GM12878 (cell line): ENCODE measurements at regions not wholly inside any gene's neighbourhood (a gene's known extent, or its start where the extent isn't known, plus 50 kb on each side); places are given as distances from the start of the nearest gene placed in this dataset.

Experiments used
- BHLHE40 ChIP-seq, 2 experiments: fragments of 450-650 bp in 1 of 2; IDR thresholded peaks; 2 replicates each; pipeline ENCODE4 v1.6.1; 2011 to 2017; ENCODE audit warnings: low read depth in 2 of 2, borderline replicate concordance in 1 of 2, improper control_type of control experiment in 1 of 2, low read length in 1 of 2, mild to moderate bottlenecking in 1 of 2
- CBFB ChIP-seq: IDR thresholded peaks from 2 replicates; pipeline ENCODE4 v1.6.1; 2016; ENCODE audit warnings: antibody characterized with exemption, low read depth
- CTCF ChIP-seq, 3 experiments: IDR thresholded peaks in 2 of 3; conservative IDR thresholded peaks in 1 of 3; 2 replicates each; pipeline ENCODE4 v1.5.1; 2011; ENCODE audit warnings: low read depth in 3 of 3, low read length in 3 of 3, mild to moderate bottlenecking in 3 of 3, control low read depth in 2 of 3, moderate library complexity in 2 of 3, inconsistent platforms in 1 of 3, mixed read lengths in 1 of 3; ENCODE audit not compliant: control insufficient read depth in 2 of 3, insufficient read depth in 1 of 3; ENCODE audit errors: extremely low read depth in 1 of 3
- EZH2 ChIP-seq: IDR thresholded peaks from 2 replicates; pipeline ENCODE4 v1.6.1; 2012; ENCODE audit warnings: low read depth, mild to moderate bottlenecking, control low read depth, inconsistent platforms, low read length, borderline replicate concordance; ENCODE audit not compliant: control insufficient read depth
- NKRF ChIP-seq: fragments of 450-650 bp; conservative IDR thresholded peaks from 2 replicates; pipeline ENCODE4 v1.6.1; 2017; ENCODE audit warnings: mild to moderate bottlenecking, moderate library complexity
- POLR2A ChIP-seq: IDR thresholded peaks from 2 replicates; pipeline ENCODE4 v1.6.1; 2011; ENCODE audit warnings: low read depth, mild to moderate bottlenecking, low read length
- SPI1 ChIP-seq: IDR thresholded peaks from 2 replicates; pipeline ENCODE4 v1.6.1; 2011; ENCODE audit warnings: low read depth, mild to moderate bottlenecking, low read length, moderate library complexity, borderline replicate concordance; ENCODE audit not compliant: insufficient read depth
- SUZ12 ChIP-seq: fragments of 200-600 bp; sonication (generic); IDR thresholded peaks from one replicate; pipeline ENCODE4 v1.6.1; 2018; ENCODE audit warnings: antibody characterized with exemption, mild to moderate bottlenecking; ENCODE audit not compliant: unreplicated experiment
- USF2 ChIP-seq: IDR thresholded peaks from 2 replicates; pipeline ENCODE4 v1.6.1; 2011; ENCODE audit warnings: low read depth, low read length, improper control_type of control experiment, borderline replicate concordance
- ZBTB33 ChIP-seq: fragments of 450-650 bp; IDR thresholded peaks from 2 replicates; pipeline ENCODE4 v1.6.1; 2017; ENCODE audit warnings: mild to moderate bottlenecking
- ZNF384 ChIP-seq: IDR thresholded peaks from 2 replicates; pipeline ENCODE4 v1.6.1; 2012; ENCODE audit warnings: low read depth, mild to moderate bottlenecking, low read length, improper control_type of control experiment, borderline replicate concordance

GRCh38 chr10:78892338-78893176, 176.2 kb upstream of the ZMIZ1 start:
- TF ChIP-seq BHLHE40 (IDR thresholded peaks at IDR 0.05; ENCODE audit: borderline replicate concordance in 1 of 2, low read depth in 2 of 2, low read length in 1 of 2) = no peak
- TF ChIP-seq ZNF384 = no peak
- no peak for TF ChIP-seq SUZ12
- TF ChIP-seq ZBTB33 = no peak
- no peak for TF ChIP-seq USF2
- no peak for TF ChIP-seq POLR2A
- TF ChIP-seq CBFB = no peak
- TF ChIP-seq CTCF (IDR thresholded peaks at IDR 0.05 in 2 of 3, conservative IDR thresholded peaks at IDR 0.05 in 1 of 3; ENCODE audit: control insufficient read depth in 2 of 3, extremely low read depth in 1 of 3, insufficient read depth in 1 of 3, low read depth in 3 of 3, low read length in 3 of 3) = no peak
- no peak for TF ChIP-seq NKRF
- no peak for TF ChIP-seq EZH2
- TF ChIP-seq SPI1 = no peak
